ENCODE measurements at regions not wholly inside any gene's neighbourhood (a gene's known extent, or its start where the extent isn't known, plus 50 kb on each side); places are given as distances from the start of the nearest gene placed in this dataset.

- peak in 2 of 4 donors; percentile 33 to 52 for DNase-seq
- Histone ChIP-seq H3K27me3 (no peaks in the 10 kb centered on the region), H3K4me3 (no peak overlapping the region), H3K36me3 (no peaks in the 10 kb centered on the region), H3K4me1 (no peaks in the 10 kb centered on the region), H3K9me3 (no peaks in the 10 kb centered on the region), H3K27ac (no peak overlapping the region)
- intact Hi-C loops (cut with DNase I): no loop called here
- TF ChIP-seq CTCF (IDR thresholded peaks at IDR 0.05): no peak
- ATAC-seq: no peak
These were observed 591.0 kb downstream of the ADGRL2 start for GRCh38 chr1:82391712-82392111.

- H3K4me3 ChIP-seq: no peak overlapping the region
- no peaks in the 10 kb centered on the region for H3K9me3 ChIP-seq
- DNase-seq (no peak), ATAC-seq (no peak)
- no peak for TF ChIP-seq CTCF (IDR thresholded peaks at IDR 0.05)
- no peaks in the 10 kb centered on the region for H3K36me3 ChIP-seq
- no peak overlapping the region for H3K27ac ChIP-seq
- no peaks in the 10 kb centered on the region for H3K4me1 ChIP-seq
- intact Hi-C loops (cut with DNase I): no loop called here
- no peaks in the 10 kb centered on the region for H3K27me3 ChIP-seq
These were observed 589.9 kb downstream of the ADGRL2 start for GRCh38 chr1:82390627-82391026.

DNA sequence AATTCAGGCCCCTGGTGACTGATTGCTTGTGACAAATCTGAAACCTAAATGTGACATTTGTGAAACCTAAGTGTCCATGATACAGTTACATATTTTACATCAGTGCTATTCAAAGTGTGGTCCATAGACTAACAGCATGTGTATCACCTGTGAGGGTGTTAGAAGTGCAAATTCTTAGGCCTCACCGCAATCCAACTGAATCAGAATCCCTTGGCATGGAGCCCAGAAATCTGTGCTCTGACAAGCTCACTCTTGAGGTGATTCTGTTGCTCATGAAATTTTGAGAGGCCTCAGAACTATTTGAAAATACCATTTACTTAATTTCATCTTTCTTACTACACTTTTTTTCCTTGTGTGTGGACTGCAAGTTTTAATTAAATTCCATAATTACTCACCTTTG lies 587.9 kb downstream of the ADGRL2 start:
- TF ChIP-seq CTCF (IDR thresholded peaks at IDR 0.05): no peak
- intact Hi-C loops (cut with DNase I): no loop called here
- Histone ChIP-seq H3K4me1 (no peaks in the 10 kb centered on the region), H3K27ac (no peak overlapping the region), H3K9me3 (no peaks in the 10 kb centered on the region), H3K36me3 (no peaks in the 10 kb centered on the region), H3K4me3 (no peak overlapping the region), H3K27me3 (no peaks in the 10 kb centered on the region)
- DNase-seq (peak in 1 of 4 donors; percentile 40), ATAC-seq (no peak)

- TF ChIP-seq CTCF (IDR thresholded peaks at IDR 0.05): no peak
- intact Hi-C loops (cut with DNase I): no loop called here
- DNase-seq (no peak), ATAC-seq (no peak)
- Histone ChIP-seq H3K4me3 (no peak overlapping the region), H3K4me1 (no peaks in the 10 kb centered on the region), H3K27ac (no peak overlapping the region), H3K27me3 (no peaks in the 10 kb centered on the region), H3K36me3 (no peaks in the 10 kb centered on the region), H3K9me3 (no peaks in the 10 kb centered on the region)
These were observed 586.3 kb downstream of the ADGRL2 start for GRCh38 chr1:82387012-82387366.

GRCh38 chr1:82386365-82387011 lies 585.8 kb downstream of the ADGRL2 start:
- no peak for TF ChIP-seq CTCF (IDR thresholded peaks at IDR 0.05)
- no peak for ATAC-seq
- Histone ChIP-seq H3K9me3 (no peaks in the 10 kb centered on the region), H3K4me1 (no peaks in the 10 kb centered on the region), H3K27ac (no peak overlapping the region), H3K4me3 (no peak overlapping the region), H3K36me3 (no peaks in the 10 kb centered on the region), H3K27me3 (no peaks in the 10 kb centered on the region)
- intact Hi-C loops (cut with DNase I): no loop called here
- no peak for DNase-seq

Data from left lung (tissue), 4 donors.